HG03558 (cell line): ENCODE measurements at regions not wholly inside any gene's neighbourhood (a gene's known extent, or its start where the extent isn't known, plus 50 kb on each side); places are given as distances from the start of the nearest gene placed in this dataset.
"Not testable (repeated sequence)": the region's sequence is repeated elsewhere in the genome, so short reads cannot be mapped to it uniquely, and the experiment has no call there.

Experiments
- ATAC-seq: cut with Tn5 transposase; IDR thresholded peaks from one replicate; pipeline ENCODE4 v1.9.1; 2021; ENCODE audit warnings: moderate number of reproducible peaks; ENCODE audit not compliant: unreplicated experiment; ENCODE audit errors: extremely low read depth

GRCh38 chr4:103324811-103325210 is 126.7 kb upstream of the CENPE start:
- no peak for ATAC-seq

GRCh38 chr4:103318327-103318726 is 120.2 kb upstream of the CENPE start:
- ATAC-seq = no peak

- ATAC-seq = no peak
Measured at GRCh38 chr4:103308248-103308561, 110.1 kb upstream of the CENPE start.

GRCh38 chr4:103307453-103308247 is 109.5 kb upstream of the CENPE start:
- no peak for ATAC-seq

- no peak for ATAC-seq
Measured at GRCh38 chr4:103306870-103307375, 108.8 kb upstream of the CENPE start.

- no peak for ATAC-seq
Measured at GRCh38 chr4:103305355-103305754, 107.2 kb upstream of the CENPE start.

GRCh38 chr4:103303011-103303410 is 104.9 kb upstream of the CENPE start:
- ATAC-seq = no peak

GRCh38 chr4:103292959-103293358 is 94.8 kb upstream of the CENPE start:
- ATAC-seq = no peak

- no peak for ATAC-seq
Measured at GRCh38 chr4:103292373-103292772, 94.2 kb upstream of the CENPE start.

- ATAC-seq = no peak
Measured at GRCh38 chr4:103289186-103289585, 91.0 kb upstream of the CENPE start.

GRCh38 chr4:103272174-103272573 is 74.0 kb upstream of the CENPE start:
- no peak for ATAC-seq

GRCh38 chr4:103268746-103269145 is 70.6 kb upstream of the CENPE start:
- no peak for ATAC-seq

- ATAC-seq = no peak
Measured at GRCh38 chr4:103264905-103265304, 66.8 kb upstream of the CENPE start.

GRCh38 chr4:103256068-103256467 is 57.9 kb upstream of the CENPE start:
- not testable (repeated sequence) for ATAC-seq
